PC-3 (cell line): ENCODE measurements at regions not wholly inside any gene's neighbourhood (a gene's known extent, or its start where the extent isn't known, plus 50 kb on each side); places are given as distances from the start of the nearest gene placed in this dataset.

ENCODE experiments used
- EZH2 ChIP-seq: fragments of 300-600 bp; sonication (generic); IDR thresholded peaks from one replicate; pipeline ENCODE4 v1.6.1; 2017; ENCODE audit warnings: antibody characterized with exemption, mild to moderate bottlenecking, low read length; ENCODE audit not compliant: unreplicated experiment
- TF ChIP-seq, protein P1 (sequence below): fragments of 300-600 bp; sonication (generic); conservative IDR thresholded peaks from 2 replicates; pipeline ENCODE4 v1.5.1; 2017; ENCODE audit warnings: antibody characterized with exemption, low read depth, mild to moderate bottlenecking, low read length

DNA sequence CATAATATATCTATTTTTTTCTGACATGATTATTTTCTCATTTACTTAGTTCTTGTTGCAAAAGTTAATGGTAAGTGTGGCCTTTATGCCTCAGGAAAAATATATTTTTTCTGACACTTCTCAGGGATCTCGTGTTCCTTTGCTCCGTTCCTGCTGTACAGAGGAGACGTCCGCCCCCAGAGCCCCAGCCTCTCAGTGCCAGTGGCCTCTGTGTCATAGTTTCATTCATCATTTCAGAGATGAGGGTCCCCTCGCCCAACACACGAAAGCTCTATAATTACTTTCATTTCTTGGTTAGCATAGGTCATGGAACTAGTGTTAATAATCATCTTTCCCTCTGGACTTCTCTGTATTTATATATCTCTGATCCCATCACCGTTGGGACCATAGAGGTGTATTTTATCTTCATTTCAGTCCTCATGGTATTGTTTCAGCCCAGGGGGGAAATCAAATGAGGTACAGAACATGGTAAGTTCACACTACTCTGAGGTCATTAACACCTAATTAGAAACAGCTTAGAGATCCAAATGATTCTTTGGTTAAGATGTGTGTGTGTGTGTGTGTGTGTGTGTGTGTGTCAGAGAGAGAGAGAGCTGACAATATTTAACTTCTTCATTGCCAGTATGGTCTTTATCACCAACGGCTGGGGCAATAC, 631.1 kb upstream of the TENM3 start:
- TF ChIP-seq, protein P1, sequence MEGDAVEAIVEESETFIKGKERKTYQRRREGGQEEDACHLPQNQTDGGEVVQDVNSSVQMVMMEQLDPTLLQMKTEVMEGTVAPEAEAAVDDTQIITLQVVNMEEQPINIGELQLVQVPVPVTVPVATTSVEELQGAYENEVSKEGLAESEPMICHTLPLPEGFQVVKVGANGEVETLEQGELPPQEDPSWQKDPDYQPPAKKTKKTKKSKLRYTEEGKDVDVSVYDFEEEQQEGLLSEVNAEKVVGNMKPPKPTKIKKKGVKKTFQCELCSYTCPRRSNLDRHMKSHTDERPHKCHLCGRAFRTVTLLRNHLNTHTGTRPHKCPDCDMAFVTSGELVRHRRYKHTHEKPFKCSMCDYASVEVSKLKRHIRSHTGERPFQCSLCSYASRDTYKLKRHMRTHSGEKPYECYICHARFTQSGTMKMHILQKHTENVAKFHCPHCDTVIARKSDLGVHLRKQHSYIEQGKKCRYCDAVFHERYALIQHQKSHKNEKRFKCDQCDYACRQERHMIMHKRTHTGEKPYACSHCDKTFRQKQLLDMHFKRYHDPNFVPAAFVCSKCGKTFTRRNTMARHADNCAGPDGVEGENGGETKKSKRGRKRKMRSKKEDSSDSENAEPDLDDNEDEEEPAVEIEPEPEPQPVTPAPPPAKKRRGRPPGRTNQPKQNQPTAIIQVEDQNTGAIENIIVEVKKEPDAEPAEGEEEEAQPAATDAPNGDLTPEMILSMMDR: no peak
- no peak for TF ChIP-seq EZH2
